ENCODE measurements at regions not wholly inside any gene's neighbourhood (a gene's known extent, or its start where the extent isn't known, plus 50 kb on each side); places are given as distances from the start of the nearest gene placed in this dataset.

- WGBS (ENCODE audit: insufficient coverage, low coverage, missing lambda C conversion rate), result 0% methylated on average over 2 of the region's 2 CpGs
These were observed 609.8 kb downstream of the HS3ST4 start for GRCh38 chr16:26301516-26301915.

More at GRCh38 chr16:26301516-26301915, 609.8 kb downstream of the HS3ST4 start:
- Histone ChIP-seq H3K4me2 (ENCODE audit: insufficient read depth, low read length) (no peak overlapping the region), H3K9me3 (replicated peaks; ENCODE audit: control insufficient read depth, insufficient read depth, low read depth, low read length) (no peaks in the 10 kb centered on the region), H3K36me3 (ENCODE audit: control insufficient read depth, insufficient read depth, low read length) (no peaks in the 10 kb centered on the region), H3K79me2 (ENCODE audit: control insufficient read depth, insufficient read depth, low read length) (no peaks in the 10 kb centered on the region), H3K4me1 (replicated peaks in 1 of 2; ENCODE audit: control insufficient read depth in 2 of 2, insufficient read depth in 2 of 2, low read length in 2 of 2) (no peaks in the 10 kb centered on the region), H3K4me3 (no peak overlapping the region), H4K20me1 (replicated peaks; ENCODE audit: control insufficient read depth, insufficient read depth, low read length) (no peaks in the 10 kb centered on the region), H3K27ac (ENCODE audit: extremely low read depth, low read depth, low read length) (no peak overlapping the region), H3K9ac (ENCODE audit: insufficient read depth in 1 of 2, low read depth in 2 of 2, low read length in 2 of 2) (no peak overlapping the region), H3K9me1 (ENCODE audit: control insufficient read depth, insufficient read depth, low read length) (no peaks in the 10 kb centered on the region), H2AFZ (ENCODE audit: low read depth, low read length) (no peak overlapping the region), H3K27me3 (ENCODE audit: control insufficient read depth in 2 of 2, insufficient read depth in 2 of 2, low read length in 2 of 2) (no peaks in the 10 kb centered on the region)
- ATAC-seq (no peak), DNase-seq (ENCODE audit: extremely low read depth in 1 of 4, low spot score in 3 of 4) (no peak), FAIRE-seq (no peak)
- CTCF ChIA-PET (ENCODE audit: low intra/inter-chr PET ratio), result no interaction called here
- TF ChIP-seq BCOR (IDR thresholded peaks at IDR 0.05) (no peak), ZNF398 (CRISPR knock-in tag; IDR thresholded peaks at IDR 0.05) (no peak), NBN (IDR thresholded peaks at IDR 0.05; ENCODE audit: low read depth) (no peak), E2F1 (CRISPR knock-in tag; IDR thresholded peaks at IDR 0.05) (no peak), VEZF1 (CRISPR knock-in tag; IDR thresholded peaks at IDR 0.05) (no peak), ZNF583 (CRISPR knock-in tag; IDR thresholded peaks at IDR 0.05) (no peak), MAFK (IDR thresholded peaks at IDR 0.05; ENCODE audit: low read length) (no peak), TEAD1 (CRISPR knock-in tag; IDR thresholded peaks at IDR 0.05) (no peak), EHMT2 (IDR thresholded peaks at IDR 0.05) (no peak), PHF8 (IDR thresholded peaks at IDR 0.05; ENCODE audit: borderline replicate concordance, low read length) (no peak), ZNF436 (CRISPR knock-in tag; IDR thresholded peaks at IDR 0.05) (no peak), CBX8 (IDR thresholded peaks at IDR 0.05; ENCODE audit: borderline replicate concordance, extremely low read depth, low read depth, low read length, poor library complexity, severe bottlenecking) (no peak), ZNF263 (CRISPR knock-in tag; IDR thresholded peaks at IDR 0.05; ENCODE audit: borderline replicate concordance) (no peak)
- intact Hi-C loops (cut with micrococcal nuclease), result no loop called here
- POLR2A ChIA-PET, result no interaction called here
- no TSS peak for BruUV-seq (replicated peaks)
- in situ Hi-C loops (cut with MboI), result no loop called here
